ENCODE measurements at regions not wholly inside any gene's neighbourhood (a gene's known extent, or its start where the extent isn't known, plus 50 kb on each side); places are given as distances from the start of the nearest gene placed in this dataset.
"Not testable (repeated sequence)": the region's sequence is repeated elsewhere in the genome, so short reads cannot be mapped to it uniquely, and the experiment has no call there.

DNA sequence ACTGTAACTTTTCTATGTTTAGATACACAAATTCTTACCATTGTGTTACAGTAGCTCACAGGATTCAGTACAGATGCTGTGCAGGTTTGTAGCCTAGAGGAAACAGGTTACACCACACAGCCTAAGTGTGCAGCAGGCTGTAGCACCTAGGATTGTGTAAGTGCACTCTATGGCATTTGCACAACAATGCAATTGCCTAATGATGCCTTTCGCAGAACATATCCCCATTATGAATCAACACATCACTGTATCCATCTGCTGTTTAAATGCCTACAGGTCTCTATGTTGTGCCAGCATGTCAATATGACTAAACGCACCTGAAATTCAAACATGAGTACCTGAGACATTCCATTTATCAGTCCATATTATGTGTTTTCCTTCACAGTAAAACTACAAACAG lies 138.0 kb upstream of the VOPP1 start:
- H3K36me3 Mint-ChIP-seq; H3K4me1 ChIP-seq (ENCODE audit: insufficient read depth, low read length); H3K4me3 ChIP-seq (ENCODE audit: low read length in 2 of 2); H3K27me3 Mint-ChIP-seq; CTCF ChIA-PET (ENCODE audit: partially characterized antibody); H3K27ac Mint-ChIP-seq; H3K4me3 Mint-ChIP-seq; intact Hi-C loops (cut with micrococcal nuclease); H3K27ac ChIP-seq (ENCODE audit: low read depth, low read length); H3K27me3 ChIP-seq (ENCODE audit: insufficient read depth, low read length); H3K9me3 Mint-ChIP-seq; DNase-seq; H3K4me1 Mint-ChIP-seq; H3K9me3 ChIP-seq (ENCODE audit: control insufficient read depth in 1 of 2, low read length in 2 of 2); POLR2A ChIA-PET (ENCODE audit: partially characterized antibody); H3K36me3 ChIP-seq (ENCODE audit: insufficient read depth, low read length): not testable (repeated sequence)

GRCh38 chr7:55708028-55708427 lies 135.7 kb upstream of the VOPP1 start:
- H3K36me3 ChIP-seq (ENCODE audit: insufficient read depth, low read length); H3K4me3 Mint-ChIP-seq; DNase-seq; H3K27me3 Mint-ChIP-seq; H3K4me1 Mint-ChIP-seq; CTCF ChIA-PET (ENCODE audit: partially characterized antibody); H3K27me3 ChIP-seq (ENCODE audit: insufficient read depth, low read length); H3K9me3 ChIP-seq (ENCODE audit: control insufficient read depth in 1 of 2, low read length in 2 of 2); H3K36me3 Mint-ChIP-seq; POLR2A ChIA-PET (ENCODE audit: partially characterized antibody); H3K9me3 Mint-ChIP-seq; H3K4me1 ChIP-seq (ENCODE audit: insufficient read depth, low read length); H3K27ac Mint-ChIP-seq; H3K27ac ChIP-seq (ENCODE audit: low read depth, low read length); intact Hi-C loops (cut with micrococcal nuclease); H3K4me3 ChIP-seq (ENCODE audit: low read length in 2 of 2): not testable (repeated sequence)

- H3K27me3 Mint-ChIP-seq; intact Hi-C loops (cut with micrococcal nuclease); H3K4me1 Mint-ChIP-seq; H3K4me3 ChIP-seq (ENCODE audit: low read length in 2 of 2); H3K36me3 Mint-ChIP-seq; H3K27ac Mint-ChIP-seq; CTCF ChIA-PET (ENCODE audit: partially characterized antibody); H3K9me3 ChIP-seq (ENCODE audit: control insufficient read depth in 1 of 2, low read length in 2 of 2); DNase-seq; H3K36me3 ChIP-seq (ENCODE audit: insufficient read depth, low read length); H3K9me3 Mint-ChIP-seq; H3K27ac ChIP-seq (ENCODE audit: low read depth, low read length); H3K4me3 Mint-ChIP-seq; POLR2A ChIA-PET (ENCODE audit: partially characterized antibody); H3K27me3 ChIP-seq (ENCODE audit: insufficient read depth, low read length); H3K4me1 ChIP-seq (ENCODE audit: insufficient read depth, low read length): not testable (repeated sequence)
Measured at GRCh38 chr7:55707410-55707809, 135.1 kb upstream of the VOPP1 start.

DNA sequence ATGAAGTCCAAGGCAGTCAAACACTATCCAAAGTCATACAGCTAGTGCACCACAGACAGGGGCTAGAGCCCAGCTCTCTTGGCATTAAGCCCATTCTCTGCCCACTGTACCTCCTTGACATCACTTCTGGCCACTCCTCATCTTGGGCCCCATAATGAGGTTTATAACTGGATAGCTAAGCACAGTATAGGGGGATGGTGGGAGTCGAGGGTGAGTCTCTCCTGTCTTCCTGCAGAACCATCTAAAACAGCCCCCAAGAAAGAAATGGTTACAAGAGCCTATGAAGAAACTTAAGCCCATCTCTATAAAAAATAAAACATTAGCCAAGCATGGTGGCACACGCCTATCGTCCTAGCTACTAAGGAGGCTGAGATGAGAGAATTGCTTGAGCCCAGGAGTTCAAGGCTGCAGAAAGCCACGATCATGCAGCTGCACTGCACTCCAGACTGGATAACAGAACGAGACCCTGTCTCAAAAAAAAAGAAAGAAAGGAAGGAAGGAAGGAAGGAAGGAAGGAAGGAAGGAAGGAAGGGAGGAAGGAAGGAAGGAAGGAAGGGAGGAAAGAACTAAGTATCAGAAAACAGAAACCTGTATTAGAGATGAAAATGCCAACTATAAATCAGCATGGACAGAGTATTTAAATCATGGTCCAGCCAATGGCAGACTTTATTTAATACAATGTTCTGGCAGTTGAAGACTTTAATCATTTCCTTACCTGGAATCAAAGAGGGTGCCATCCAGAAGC lies 134.3 kb upstream of the VOPP1 start:
- H3K9me3 Mint-ChIP-seq; H3K27me3 Mint-ChIP-seq; H3K4me3 Mint-ChIP-seq; H3K27me3 ChIP-seq (ENCODE audit: insufficient read depth, low read length); H3K27ac ChIP-seq (ENCODE audit: low read depth, low read length); DNase-seq; H3K9me3 ChIP-seq (ENCODE audit: control insufficient read depth in 1 of 2, low read length in 2 of 2); POLR2A ChIA-PET (ENCODE audit: partially characterized antibody); CTCF ChIA-PET (ENCODE audit: partially characterized antibody); H3K36me3 ChIP-seq (ENCODE audit: insufficient read depth, low read length); H3K4me1 ChIP-seq (ENCODE audit: insufficient read depth, low read length); H3K36me3 Mint-ChIP-seq; intact Hi-C loops (cut with micrococcal nuclease); H3K4me1 Mint-ChIP-seq; H3K27ac Mint-ChIP-seq; H3K4me3 ChIP-seq (ENCODE audit: low read length in 2 of 2): not testable (repeated sequence)

DNA sequence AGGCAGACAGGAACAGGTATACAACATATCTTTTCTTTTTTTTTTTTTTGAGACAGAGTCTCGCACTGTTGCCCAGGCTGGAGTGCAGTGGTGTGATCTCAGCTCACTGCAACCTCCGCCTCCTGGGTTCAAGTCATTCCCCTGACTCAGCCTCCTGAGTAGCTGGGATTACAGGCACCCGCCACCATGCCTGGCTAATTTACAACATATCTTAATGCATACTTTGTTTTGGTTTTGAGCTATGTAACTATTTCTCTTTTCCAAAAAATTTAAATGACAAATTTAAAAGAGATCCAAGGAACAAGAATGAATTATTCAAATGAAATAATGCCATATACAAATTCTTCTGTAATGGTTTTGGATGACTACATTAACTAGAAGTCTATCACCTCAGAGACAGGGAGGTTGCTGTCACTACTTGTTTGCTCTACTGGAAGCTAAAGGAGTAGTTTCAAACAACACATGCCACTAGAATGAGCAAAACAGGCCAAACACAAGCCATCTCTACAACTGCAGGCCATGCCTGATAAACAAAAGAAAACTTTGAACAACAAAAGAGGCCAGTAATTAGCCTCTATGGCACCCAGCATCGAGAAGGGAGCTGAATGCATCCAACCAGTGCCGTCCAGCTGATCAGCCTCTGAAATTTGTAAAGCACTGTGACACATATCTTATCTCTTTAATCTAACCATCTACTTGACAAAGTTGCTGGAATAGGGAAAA lies 133.6 kb upstream of the VOPP1 start:
- CTCF ChIA-PET (ENCODE audit: partially characterized antibody); H3K4me3 ChIP-seq (ENCODE audit: low read length in 2 of 2); POLR2A ChIA-PET (ENCODE audit: partially characterized antibody); H3K4me3 Mint-ChIP-seq; intact Hi-C loops (cut with micrococcal nuclease); H3K4me1 ChIP-seq (ENCODE audit: insufficient read depth, low read length); H3K27me3 Mint-ChIP-seq; H3K27ac Mint-ChIP-seq; H3K27ac ChIP-seq (ENCODE audit: low read depth, low read length); DNase-seq; H3K27me3 ChIP-seq (ENCODE audit: insufficient read depth, low read length); H3K9me3 ChIP-seq (ENCODE audit: control insufficient read depth in 1 of 2, low read length in 2 of 2); H3K36me3 ChIP-seq (ENCODE audit: insufficient read depth, low read length); H3K9me3 Mint-ChIP-seq; H3K36me3 Mint-ChIP-seq; H3K4me1 Mint-ChIP-seq: not testable (repeated sequence)

DNA sequence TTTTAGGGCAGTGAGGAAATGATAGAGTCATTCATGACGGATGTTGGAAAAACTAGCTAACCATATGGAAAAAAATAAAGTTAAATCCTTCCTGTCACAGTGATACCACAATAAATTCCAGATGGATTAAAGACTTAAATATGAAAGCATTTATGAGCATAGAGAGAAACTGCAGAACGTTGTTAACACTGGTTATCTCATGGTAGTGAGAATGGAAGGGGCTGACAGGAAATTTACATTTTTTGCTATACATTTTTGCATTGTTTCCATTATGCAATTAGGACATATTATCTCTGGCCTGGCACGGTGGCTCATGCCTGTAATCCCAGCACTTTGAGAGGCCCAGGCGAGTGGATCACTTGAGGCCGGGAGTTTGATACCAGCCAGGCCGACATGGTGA lies 130.5 kb upstream of the VOPP1 start:
- H3K9me3 ChIP-seq (ENCODE audit: control insufficient read depth in 1 of 2, low read length in 2 of 2); H3K27me3 ChIP-seq (ENCODE audit: insufficient read depth, low read length); intact Hi-C loops (cut with micrococcal nuclease); H3K4me1 Mint-ChIP-seq; H3K4me3 Mint-ChIP-seq; H3K4me1 ChIP-seq (ENCODE audit: insufficient read depth, low read length); POLR2A ChIA-PET (ENCODE audit: partially characterized antibody); H3K27ac Mint-ChIP-seq; DNase-seq; H3K4me3 ChIP-seq (ENCODE audit: low read length in 2 of 2); H3K36me3 Mint-ChIP-seq; H3K36me3 ChIP-seq (ENCODE audit: insufficient read depth, low read length); H3K27me3 Mint-ChIP-seq; CTCF ChIA-PET (ENCODE audit: partially characterized antibody); H3K27ac ChIP-seq (ENCODE audit: low read depth, low read length); H3K9me3 Mint-ChIP-seq: not testable (repeated sequence)

GRCh38 chr7:55699450-55699842 lies 127.1 kb upstream of the VOPP1 start:
- H3K4me3 ChIP-seq (ENCODE audit: low read length in 2 of 2); POLR2A ChIA-PET (ENCODE audit: partially characterized antibody); H3K4me3 Mint-ChIP-seq; CTCF ChIA-PET (ENCODE audit: partially characterized antibody); H3K9me3 Mint-ChIP-seq; H3K4me1 Mint-ChIP-seq; H3K9me3 ChIP-seq (ENCODE audit: control insufficient read depth in 1 of 2, low read length in 2 of 2); H3K36me3 Mint-ChIP-seq; H3K27ac Mint-ChIP-seq; H3K4me1 ChIP-seq (ENCODE audit: insufficient read depth, low read length); H3K27me3 ChIP-seq (ENCODE audit: insufficient read depth, low read length); DNase-seq; H3K27me3 Mint-ChIP-seq; H3K36me3 ChIP-seq (ENCODE audit: insufficient read depth, low read length); intact Hi-C loops (cut with micrococcal nuclease); H3K27ac ChIP-seq (ENCODE audit: low read depth, low read length): not testable (repeated sequence)
